Fibroblast of pulmonary artery (primary cell): ENCODE measurements at regions not wholly inside any gene's neighbourhood (a gene's known extent, or its start where the extent isn't known, plus 50 kb on each side); places are given as distances from the start of the nearest gene placed in this dataset.

ENCODE experiments used
- DNase-seq: peaks from one replicate; pipeline ENCODE4 v3.0.0-alpha.2; 2010; ENCODE audit warnings: low read depth
- H3K4me3 ChIP-seq: replicated peaks from 2 replicates; pipeline ENCODE4 v1.5.1; 2011; ENCODE audit warnings: low read depth, mild to moderate bottlenecking, control low read depth, low read length, moderate library complexity
- TF ChIP-seq, protein P1 (sequence below): IDR thresholded peaks from 2 replicates; pipeline ENCODE4 v1.5.1; 2011; ENCODE audit warnings: mild to moderate bottlenecking, control low read depth, low read length, inconsistent platforms; ENCODE audit errors: missing control alignments

DNA sequence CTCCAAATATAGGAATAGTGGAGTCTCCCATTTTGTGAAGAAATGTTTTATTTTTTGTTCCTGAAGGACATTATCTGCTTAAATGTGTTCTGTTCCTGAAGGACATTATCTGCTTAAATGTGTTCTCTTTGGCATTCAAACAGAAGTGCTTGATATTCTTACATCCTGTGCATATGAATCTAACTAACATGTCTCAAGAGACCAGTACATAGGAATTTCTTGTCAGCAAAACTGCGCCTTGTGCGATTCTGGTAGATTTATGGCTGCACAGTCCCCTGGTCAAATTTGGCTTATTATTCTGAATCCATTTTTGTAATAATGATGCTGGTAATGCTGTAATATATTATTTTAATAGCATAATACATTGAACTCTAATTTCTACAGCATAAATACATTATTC lies 722.4 kb downstream of the NOVA1 start:
- no peak overlapping the region for H3K4me3 ChIP-seq
- TF ChIP-seq, protein P1, sequence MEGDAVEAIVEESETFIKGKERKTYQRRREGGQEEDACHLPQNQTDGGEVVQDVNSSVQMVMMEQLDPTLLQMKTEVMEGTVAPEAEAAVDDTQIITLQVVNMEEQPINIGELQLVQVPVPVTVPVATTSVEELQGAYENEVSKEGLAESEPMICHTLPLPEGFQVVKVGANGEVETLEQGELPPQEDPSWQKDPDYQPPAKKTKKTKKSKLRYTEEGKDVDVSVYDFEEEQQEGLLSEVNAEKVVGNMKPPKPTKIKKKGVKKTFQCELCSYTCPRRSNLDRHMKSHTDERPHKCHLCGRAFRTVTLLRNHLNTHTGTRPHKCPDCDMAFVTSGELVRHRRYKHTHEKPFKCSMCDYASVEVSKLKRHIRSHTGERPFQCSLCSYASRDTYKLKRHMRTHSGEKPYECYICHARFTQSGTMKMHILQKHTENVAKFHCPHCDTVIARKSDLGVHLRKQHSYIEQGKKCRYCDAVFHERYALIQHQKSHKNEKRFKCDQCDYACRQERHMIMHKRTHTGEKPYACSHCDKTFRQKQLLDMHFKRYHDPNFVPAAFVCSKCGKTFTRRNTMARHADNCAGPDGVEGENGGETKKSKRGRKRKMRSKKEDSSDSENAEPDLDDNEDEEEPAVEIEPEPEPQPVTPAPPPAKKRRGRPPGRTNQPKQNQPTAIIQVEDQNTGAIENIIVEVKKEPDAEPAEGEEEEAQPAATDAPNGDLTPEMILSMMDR: no peak
- DNase-seq: no peak

DNA sequence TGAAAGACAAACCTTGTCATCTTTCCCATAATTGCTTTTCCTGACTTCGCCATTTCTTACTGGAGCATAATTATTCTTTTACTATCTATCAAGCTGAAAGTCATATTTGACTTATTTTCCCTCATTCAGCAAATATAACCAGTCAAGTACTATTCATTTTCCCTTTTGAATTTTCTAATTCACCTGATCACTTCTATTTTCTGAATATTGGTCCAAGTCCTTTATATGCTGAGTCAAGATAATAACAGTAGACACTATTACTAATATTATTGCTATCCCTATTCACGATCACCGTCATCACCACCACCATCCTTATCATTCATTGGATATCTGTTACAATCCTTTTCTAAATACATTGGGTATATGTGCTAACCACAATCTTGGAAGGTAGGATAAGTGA lies 728.0 kb downstream of the NOVA1 start:
- TF ChIP-seq, protein P1: no peak
- no peak overlapping the region for H3K4me3 ChIP-seq
- no peak for DNase-seq

DNA sequence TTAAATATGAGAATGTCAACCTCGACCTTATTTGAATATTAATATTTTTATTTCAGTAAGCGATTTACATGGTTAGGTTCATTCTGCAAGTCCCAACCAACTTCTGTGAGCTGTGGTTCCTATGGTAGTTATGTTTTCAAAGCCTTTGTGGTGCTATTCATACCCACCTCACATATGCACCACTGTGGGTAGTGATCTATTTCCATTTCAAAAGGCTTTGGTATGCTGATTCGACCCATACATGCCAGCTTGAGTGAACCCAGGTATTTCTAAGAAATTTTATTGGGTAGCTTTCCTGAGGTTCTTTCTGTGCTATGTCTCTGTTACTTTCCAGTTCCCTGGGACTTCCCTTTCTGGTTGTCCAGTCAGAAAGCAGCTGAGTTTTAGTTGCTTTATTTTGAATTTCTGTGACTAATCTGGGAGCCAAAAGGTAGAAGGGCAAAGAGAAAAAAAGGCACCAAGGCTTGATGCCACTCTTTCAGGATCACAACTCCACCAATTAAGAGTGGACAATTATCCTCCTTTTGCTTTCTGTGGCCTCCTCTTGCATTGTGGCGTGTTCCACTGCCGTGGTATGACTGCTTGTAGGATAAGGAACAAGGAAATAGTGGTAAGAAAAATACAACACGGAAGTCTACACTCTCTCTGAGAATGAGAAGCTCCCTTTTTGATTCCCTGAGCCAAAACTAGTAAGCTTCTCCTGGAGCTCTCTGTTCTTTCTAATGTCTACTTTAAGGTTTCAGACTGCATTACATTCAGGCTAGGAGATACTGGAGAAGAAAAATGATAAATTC lies 729.1 kb downstream of the NOVA1 start:
- no peak overlapping the region for H3K4me3 ChIP-seq
- TF ChIP-seq, protein P1: no peak
- DNase-seq: no peak

DNA sequence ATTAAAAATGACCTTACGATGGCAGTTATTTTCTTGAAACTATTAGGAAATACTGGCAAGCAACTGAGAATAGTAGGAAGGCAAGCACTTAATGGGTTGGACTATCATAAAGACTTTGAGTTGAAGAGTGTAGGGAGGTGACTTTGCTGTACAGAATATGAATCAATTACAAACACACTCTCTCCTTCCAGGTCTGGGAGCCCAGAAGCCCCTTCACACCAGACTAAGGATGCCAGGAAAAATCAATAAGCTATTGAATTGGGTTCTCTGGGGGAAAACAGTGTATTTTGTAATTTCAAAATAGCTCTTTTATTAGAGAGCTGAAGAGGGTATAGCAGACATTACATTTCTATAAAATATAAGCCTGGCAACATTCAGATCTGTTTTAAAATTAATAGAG lies 736.4 kb downstream of the NOVA1 start:
- H3K4me3 ChIP-seq: no peak overlapping the region
- DNase-seq: no peak
- TF ChIP-seq, protein P1: no peak

DNA sequence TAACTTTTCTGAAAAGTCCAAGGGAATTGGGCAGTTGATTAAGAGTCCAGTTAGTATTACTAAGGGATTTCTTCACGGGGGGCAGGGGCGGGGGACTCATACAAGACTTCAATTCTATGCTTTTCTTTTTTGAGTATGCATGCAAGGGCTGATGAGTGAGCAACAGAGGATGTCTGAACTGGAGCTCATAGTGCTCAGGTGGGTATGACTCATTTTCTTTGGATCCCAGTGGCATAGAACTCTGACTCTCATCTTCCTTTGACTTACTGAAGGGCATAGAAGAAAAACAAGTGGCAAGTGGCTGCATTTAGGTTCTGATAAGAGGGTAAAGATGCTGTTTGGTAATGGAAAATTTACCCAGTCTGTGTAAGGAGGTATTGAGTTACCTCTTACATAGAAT lies 749.2 kb downstream of the NOVA1 start:
- DNase-seq: no peak
- H3K4me3 ChIP-seq: no peak overlapping the region
- TF ChIP-seq, protein P1: no peak

DNA sequence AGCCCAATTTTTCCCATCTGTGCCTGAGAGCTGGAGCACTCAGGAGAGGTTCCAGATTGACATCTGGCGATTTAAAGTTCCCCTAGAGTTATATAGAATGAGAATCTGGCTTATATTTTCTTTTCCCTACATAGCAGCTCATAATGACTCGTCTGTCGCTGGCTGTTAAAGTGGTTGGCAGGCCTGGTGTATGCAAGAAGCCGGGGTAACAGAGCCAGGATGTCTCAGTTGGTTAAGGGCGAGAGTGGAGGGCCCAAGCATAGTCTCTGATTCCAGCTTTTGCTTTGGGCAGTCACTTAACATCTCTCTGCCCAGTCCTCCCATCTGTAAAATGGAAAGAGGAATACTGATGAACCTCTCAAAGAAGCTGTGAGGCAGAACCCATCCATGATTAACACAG lies 751.6 kb downstream of the NOVA1 start:
- TF ChIP-seq, protein P1: no peak
- H3K4me3 ChIP-seq: no peak overlapping the region
- DNase-seq: no peak
